ENCODE measurements at regions not wholly inside any gene's neighbourhood (a gene's known extent, or its start where the extent isn't known, plus 50 kb on each side); places are given as distances from the start of the nearest gene placed in this dataset.
"Not testable (repeated sequence)": the region's sequence is repeated elsewhere in the genome, so short reads cannot be mapped to it uniquely, and the experiment has no call there.

DNA sequence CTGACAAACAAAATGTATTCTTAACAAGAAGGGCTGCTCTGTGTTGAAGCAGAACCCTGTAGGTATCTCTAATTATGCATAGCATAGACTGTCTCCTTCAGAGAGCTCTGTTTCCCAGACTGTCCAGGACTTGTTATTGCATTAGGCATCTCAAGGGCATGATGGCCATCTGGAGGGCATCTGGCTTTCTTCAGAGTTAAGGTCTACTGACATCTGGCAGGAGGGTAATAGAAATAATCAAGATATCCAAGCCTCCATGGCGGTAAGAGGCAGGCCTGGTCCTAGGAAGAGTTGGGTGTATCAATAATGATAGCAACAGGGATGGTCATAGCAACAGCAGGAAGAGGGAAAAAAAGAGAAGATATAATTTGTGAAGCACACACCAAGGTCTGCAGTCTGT, 161.2 kb downstream of the TTC8 start:
- no peak for DNase-seq

DNA sequence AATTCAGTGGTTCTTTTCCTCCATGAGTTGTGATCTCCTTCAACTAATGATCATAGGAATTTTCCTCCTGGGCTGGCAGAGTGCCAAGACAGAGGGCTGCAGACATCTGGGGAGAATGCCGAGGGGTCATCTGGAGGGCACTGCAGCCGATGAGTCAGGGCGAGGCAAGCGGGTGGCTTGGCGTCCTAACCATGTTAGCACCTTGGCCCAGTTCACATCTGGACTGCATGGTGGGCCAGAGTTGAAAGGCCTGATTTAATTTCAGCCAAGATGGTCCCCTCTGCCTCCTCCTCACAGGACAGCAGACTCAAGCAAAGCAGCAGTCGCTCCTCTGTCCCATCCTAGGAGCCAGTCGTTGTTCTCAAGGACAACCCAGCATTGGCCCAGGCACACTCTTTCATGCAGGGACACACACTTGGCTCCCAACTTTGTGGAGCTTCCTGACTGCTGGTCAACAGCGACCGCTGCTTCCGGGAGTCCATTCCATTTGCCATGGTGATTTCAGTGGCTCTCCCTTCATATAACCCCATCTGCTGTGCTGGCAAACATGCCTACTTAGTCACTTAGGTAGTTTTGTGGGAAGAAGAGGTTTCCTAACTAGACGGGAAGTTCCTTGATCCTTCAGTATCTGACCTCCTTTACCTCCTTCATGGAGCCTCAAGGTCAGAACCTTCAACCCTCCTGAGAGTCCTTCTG, 161.8 kb downstream of the TTC8 start:
- DNase-seq: no peak

GRCh38 chr14:88986908-88987307, 162.5 kb downstream of the TTC8 start:
- DNase-seq: not testable (repeated sequence)

GRCh38 chr14:88987516-88987915, 163.1 kb downstream of the TTC8 start:
- no peak for DNase-seq

DNA sequence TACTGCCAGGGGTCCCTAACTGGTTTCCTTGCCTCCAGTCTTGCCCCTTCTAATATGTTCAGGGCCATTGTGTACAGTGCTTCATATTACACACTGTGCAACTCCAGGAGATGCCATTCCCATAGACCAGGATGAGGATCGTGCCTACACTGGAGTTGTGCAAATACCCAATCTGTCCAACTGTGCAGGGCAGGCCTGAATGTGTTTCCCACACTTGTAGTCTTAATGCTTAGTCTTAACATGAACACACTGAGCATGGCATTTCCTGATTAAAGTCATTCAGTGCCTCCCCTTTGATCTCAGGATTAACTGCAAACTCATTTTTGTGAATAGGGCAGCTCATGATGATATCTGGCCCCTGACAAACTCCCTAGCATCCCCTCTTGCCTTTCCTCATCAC, 165.5 kb downstream of the TTC8 start:
- DNase-seq: no peak

DNA sequence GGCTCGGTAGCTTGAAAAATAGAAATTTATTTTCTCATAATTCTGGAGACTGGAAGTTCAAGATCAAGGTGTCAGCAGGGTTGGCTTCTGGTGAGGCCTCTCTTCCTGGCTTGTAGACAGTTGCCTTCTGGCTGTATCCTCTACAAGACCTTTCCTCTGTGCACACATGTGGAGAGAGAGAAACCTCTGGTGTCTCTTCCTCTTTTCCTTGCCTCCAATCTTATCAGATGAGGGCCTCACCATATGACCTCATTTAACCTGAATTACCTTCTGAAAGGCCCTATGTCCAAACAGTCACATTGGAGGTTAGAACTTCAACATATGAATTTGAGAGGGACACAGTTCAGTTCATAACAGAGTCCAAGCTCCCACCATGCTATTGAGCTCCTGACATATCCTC, 166.4 kb downstream of the TTC8 start:
- DNase-seq: no peak

DNA sequence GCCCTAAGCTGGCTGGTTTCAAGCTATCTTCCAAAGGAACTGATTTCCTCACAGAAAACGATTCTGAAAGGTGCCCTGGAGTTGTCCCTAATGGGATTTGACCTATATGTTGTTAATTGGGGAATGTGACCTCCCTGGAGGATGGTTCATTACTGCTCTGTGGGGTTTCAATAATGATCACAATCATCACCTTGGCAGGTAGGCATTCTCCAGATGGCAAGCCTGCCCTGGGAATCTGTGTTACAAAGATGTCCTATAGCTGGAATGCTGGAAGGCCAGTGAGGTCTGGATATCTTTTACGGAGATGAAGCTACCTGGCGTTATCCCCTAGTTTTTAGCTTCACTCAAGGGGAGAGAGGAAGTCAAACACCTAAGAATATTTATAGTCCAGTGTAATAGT, 167.6 kb downstream of the TTC8 start:
- DNase-seq: no peak

DNA sequence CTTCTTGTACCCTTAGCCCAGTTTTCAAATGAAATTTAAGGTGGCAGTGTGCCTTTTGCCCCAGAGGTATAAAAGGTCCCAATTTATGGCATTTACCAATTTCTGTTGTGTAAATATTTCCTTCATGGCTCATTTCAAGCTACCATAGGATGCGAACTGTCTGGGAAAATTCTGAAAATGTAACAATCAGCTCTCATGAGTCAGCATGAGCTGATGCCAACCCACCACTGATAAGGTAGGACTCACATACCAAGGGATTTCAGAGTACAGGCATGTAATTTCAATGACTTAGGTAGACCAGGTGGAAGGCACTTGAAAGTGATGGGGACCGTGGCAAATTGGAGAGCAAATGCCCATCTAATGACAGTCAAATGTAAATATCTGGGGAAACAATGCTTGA, 169.5 kb downstream of the TTC8 start:
- no peak for DNase-seq

DNA sequence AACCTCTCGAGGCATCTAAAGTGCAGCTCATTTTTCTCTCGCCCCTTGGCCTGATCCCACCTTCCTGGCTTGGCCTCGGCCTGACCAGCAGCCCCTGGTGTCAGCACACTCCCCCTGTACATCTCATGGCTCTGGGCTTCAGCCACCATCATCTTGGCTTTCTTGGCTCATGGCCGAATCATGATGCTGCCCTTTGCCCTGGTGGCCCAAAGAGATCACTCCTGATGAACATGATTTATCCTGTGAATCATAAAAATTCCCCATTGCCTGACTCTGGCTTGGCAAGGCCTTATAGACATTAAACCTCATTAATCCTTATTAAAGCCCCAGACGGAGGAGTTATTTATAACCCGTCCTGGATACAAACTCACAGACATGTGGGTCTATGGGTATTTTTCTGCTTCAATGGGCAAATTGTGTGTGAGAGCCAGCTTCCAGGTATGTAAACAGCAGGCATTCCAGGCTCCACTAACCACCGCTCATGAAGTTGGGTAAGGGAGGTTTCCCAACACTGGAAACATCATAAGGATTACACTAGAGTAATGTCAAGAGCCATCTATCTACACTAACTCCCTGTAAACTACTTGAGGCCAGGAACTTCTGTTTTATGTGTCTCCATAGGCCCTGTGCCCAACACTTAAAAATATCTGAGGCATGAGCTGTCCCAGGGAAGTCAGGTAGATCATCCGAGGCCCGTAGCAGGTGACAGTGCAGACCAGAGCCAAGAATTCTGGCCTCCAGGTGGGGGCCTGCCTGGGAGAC, 171.2 kb downstream of the TTC8 start:
- no peak for DNase-seq

GRCh38 chr14:88998027-88998426, 173.6 kb downstream of the TTC8 start:
- DNase-seq: no peak

- DNase-seq: no peak
Observed at GRCh38 chr14:88999137-88999536, 174.7 kb downstream of the TTC8 start.

DNA sequence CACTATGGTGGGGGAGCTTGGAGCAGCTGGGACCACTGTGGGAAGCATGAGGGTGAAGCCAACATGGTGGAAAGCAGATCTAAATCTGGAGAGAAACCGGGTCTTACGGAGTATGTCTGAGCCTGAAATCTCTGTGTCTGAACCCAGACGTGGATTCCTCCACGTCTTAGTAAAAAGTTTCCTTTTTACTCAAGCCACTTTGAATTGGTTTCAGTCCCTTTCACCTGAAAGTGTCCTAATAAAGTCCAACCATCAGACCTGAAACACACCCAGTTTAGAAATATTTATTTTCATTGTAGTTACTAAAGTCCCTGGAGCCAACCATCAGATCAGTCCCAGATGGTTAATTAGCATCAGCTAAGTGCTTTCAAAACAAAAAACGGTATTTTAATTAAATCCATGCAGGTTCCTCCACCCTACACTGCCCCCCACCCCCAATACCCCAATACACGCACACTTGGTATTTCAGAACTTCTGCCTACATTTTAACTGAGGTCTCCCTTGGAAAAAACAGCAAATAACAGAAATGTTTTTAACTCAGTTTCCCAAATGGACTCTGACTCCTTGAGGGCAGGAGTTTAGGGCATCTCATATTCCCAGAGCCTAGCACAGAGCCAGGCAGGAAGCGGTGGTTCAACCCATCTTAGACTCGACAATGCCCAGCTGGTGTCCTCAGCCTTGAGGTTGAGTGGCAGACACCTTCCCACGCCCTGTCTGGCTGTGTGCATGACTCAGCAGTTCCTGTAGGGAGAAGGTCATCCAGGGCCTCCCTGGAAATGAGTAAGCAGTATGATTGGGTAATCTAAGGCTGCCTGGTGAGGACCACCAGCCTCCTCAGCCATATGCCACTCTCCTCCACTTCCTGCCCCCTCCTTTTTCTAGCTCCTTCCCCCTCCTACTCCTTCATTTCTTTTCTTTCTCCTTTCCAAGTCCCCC, 175.8 kb downstream of the TTC8 start:
- DNase-seq: no peak

- DNase-seq: no peak
Observed at GRCh38 chr14:89004166-89004565, 179.7 kb downstream of the TTC8 start.

GRCh38 chr14:89007906-89008305, 183.5 kb downstream of the TTC8 start:
- DNase-seq: no peak

- DNase-seq: no peak
Observed at GRCh38 chr14:89011355-89012281, 187.2 kb downstream of the TTC8 start.

- no peak for DNase-seq
Observed at GRCh38 chr14:89012282-89013097, 188.0 kb downstream of the TTC8 start.

DNA sequence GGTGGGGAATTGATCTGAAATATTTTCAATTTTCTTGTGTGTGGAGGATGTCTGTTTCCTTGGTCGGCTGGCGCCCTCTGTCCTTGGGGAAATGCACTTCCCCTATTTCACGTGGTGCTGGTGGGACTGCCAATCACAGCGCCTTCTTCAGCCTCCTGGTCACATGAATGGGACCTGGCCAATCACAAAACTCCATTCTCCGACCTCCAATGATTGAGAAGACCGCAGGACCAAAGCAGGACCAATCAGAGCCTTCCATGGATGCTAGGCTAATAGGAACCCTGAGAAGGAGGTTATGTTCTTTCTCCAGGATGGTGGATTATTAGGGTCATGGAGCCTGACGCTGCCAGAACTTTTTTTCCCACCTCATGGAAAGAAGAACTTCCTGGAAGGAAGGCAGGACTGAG, 188.7 kb downstream of the TTC8 start:
- no peak for DNase-seq

DNA sequence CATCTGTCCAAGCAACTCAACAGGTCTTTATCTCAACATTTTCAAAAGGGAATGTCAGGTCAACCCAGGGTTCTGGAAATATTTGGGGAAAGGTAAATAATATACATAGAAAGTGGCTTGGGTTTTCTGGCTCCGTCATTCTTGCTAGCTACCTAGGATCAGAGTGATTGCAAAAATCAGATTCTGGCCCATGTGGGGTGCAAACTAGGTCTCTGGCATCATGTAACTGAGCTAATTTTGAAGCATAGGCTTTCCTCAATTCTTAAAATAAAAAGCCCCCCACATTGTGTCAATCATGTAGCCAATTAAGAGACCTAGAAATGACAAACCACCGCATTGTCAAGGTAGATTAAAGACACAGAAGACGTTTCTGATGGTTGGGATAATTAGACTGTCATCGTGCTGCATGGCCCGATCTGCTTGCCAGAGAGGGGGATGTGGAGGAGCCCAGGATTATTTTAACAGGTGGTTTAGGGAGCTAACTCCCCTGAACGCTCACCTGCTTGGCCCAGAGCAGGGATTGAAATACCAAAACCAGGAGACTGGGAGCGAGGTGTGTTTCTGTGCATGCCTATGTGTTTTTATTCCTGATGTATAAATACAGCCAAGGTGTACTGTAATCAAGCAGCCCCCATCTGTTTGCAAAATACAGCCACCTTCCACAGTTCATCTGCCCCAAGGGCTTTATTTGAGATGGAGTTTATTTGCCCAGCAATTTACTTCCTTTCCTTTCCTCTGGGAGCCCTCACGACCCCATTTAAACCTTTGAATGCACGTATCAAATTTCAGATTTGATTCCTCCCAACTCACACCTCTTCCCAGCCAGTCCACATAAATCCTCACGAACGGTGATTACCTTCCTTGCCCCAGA, 189.5 kb downstream of the TTC8 start:
- peak in 1 of 2 experiments; percentile 73 for DNase-seq

GRCh38 chr14:89014569-89014850, 190.1 kb downstream of the TTC8 start:
- DNase-seq: no peak

DNA sequence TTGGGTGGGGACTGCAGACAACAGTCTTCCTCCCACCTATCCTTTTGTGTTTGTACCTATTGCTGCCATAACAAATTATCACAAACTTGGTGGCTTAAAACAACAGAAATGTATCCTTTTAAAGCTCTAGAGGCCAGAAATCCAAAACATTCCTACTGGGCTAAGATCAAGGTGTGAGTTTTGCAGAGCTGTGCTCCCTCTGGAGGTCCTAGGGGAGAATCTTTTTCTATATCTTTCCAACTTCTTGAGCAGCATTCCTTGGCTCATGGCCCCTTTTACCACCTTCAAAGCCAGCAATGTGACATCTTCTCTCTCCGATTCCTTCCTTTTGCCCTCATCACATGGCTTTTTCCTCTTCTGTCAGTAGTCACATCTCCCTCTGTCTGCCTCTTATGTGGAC, 190.6 kb downstream of the TTC8 start:
- DNase-seq: no peak

DNA sequence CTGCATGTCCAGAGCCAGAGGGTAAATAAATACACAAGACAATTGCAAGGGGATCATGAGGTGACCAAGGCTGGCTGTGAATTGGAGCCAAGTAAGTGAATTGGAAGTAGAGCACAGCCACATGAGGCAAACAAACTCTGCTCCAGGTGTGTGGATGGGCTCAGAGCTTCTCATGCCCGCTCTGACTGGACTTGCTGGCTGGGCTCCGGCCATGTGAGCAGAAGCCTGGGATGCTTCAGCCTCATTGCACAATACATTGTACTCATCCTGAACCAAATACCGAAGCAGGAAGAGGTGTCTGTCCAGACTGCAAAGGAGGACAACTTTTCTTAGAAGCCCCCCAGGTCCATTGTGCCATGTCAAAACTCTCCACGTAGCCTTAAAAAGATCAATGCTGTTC, 193.0 kb downstream of the TTC8 start:
- no peak for DNase-seq
